Activated CD4-positive, alpha-beta T cell treated with anti-CD3 and anti-CD28 coated beads for 24 hours (primary cell): ENCODE measurements at regions not wholly inside any gene's neighbourhood (a gene's known extent, or its start where the extent isn't known, plus 50 kb on each side); places are given as distances from the start of the nearest gene placed in this dataset.
"Not testable (repeated sequence)": the region's sequence is repeated elsewhere in the genome, so short reads cannot be mapped to it uniquely, and the experiment has no call there.

Experiments used
- DNase-seq, 2 donors: peaks; one replicate each; pipeline ENCODE4 v3.0.0-alpha.2; 2020; ENCODE audit warnings: low read depth in 2 of 2

GRCh38 chr6:119961450-119961849 is 611.9 kb upstream of the MAN1A1 start:
- no peak for DNase-seq

GRCh38 chr6:119960456-119960855 is 610.9 kb upstream of the MAN1A1 start:
- no peak for DNase-seq

- no peak for DNase-seq
Measured at GRCh38 chr6:119960036-119960435, 610.5 kb upstream of the MAN1A1 start.

DNA sequence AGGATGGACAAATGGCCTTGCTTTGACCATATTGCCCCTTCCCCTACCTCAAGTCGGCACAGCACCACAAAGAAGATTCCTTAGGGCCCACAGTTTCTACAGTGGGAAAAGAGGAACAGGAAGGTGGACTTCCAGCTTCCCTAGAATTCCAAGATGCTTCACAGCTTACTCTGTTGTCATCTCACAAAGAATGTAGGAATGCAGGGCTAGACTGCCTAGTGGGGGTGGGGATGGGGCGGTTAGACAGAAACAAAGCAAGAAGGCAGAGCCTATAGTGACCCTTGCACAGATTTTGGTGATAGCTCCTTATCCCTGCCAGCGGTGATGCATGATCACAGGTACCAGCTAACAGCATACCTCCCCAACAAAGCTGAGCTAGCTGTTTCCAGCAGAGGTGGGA is 607.6 kb upstream of the MAN1A1 start:
- no peak for DNase-seq

DNA sequence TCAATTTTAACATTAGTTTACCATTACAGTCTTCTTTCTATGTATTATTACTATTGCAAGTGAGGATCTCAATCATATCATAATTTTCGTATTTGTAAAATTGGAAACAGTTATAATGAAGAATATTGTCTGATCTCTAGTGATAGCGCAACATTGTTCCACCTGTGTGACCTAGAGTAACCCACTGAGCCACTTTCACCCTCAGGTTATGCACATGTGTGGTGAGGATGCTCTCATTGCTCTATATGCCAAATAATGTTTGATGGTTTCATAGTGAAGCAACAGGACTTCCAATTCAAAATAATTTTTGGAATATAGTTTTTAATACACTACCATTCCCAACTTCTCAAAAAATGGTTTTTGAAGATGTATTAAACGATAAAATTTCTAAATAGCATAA is 603.1 kb upstream of the MAN1A1 start:
- no peak for DNase-seq

GRCh38 chr6:119950681-119951080 is 601.1 kb upstream of the MAN1A1 start:
- DNase-seq, result no peak

GRCh38 chr6:119942078-119942752 is 592.7 kb upstream of the MAN1A1 start:
- no peak for DNase-seq

DNA sequence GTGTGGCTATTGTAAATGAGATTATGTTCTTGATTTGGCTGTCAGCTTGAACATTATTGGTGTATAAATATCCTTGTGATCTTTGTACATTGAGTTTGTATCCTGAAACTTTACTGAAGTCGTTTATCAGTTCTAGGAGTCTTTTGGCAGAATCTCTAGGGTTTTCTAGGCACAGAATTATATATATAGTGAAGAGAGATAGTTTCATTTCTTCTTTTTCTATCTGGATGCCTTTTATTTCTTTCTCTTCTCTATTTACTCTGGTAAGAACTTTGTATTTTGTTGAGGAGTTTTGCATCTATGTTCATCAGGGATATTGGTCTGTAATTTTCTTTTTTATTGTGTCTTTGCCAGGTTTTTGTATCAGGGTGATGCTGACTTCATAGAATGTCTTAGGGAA is 589.2 kb upstream of the MAN1A1 start:
- no peak for DNase-seq

DNA sequence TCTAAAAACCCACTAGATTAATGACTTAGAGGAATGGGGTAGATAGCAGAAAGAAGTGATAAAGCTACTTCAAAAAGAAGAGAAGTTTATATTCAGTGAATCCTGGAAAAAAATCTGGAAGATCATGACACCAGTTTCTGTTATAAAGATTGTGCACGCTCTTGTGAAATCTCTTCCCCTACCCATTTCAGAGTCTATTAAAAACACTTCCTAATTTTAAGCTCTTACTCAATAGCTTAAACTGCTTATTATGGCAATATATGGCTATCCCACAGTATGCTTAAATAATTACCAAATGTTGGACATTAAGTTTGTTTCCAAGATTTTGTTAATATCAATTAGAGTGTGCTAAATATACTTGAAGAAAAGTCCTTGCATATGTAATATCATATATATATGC is 585.3 kb upstream of the MAN1A1 start:
- no peak for DNase-seq

DNA sequence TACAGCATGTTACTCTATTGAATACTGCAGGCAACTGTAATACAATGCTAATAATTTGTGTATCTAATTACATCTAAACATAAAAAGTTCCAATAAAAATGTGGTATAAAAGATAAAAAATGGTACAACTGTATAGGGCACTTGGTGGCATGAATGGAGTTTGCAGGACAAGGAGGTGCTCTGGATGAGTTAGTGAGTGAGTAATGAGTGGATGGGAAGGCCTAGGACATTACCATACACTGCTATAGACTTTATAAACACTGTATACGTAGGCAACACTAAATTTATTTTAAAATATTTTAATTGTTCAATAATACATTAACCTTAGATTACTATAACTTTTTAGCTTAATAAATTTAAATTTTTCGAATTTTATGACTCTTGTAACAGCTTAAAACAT is 579.6 kb upstream of the MAN1A1 start:
- DNase-seq, result no peak

DNA sequence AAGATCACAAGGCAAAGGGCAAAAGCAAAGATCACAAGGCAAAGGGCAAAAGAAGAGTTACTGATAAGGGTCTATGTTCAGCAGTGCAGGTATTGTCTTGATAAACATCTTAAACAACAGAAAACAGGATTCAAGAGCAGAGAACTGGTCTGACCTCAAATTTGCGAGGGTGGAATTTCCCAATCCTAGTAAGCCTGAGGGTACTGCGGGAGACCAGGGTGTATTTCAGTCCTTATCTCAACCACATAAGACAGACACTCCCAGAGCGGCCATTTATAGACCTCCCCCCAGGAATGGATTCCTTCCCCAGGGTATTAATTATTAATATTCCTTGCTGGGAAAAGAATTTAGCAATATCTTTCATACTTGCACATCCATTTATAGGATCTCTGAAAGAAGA is 575.3 kb upstream of the MAN1A1 start:
- DNase-seq, result not testable (repeated sequence)

DNA sequence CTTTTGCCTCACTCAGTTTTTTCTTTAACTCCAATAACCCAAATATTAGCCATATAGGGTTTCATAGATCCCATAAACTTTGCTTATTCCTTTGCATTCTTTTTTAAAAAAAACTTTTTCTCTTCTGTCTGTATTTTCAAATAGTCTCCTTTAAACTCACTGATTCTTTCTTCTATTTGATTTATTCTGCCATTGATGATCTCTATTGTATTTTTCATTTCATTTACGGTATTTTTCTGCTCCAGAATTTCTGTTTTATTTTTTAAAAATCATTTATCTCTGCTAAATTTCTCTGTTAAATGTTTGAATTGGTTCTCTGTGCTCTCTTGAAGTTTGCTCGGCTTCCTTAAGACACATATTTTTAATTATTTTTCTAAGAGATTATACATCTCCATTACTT is 573.3 kb upstream of the MAN1A1 start:
- DNase-seq, result no peak

GRCh38 chr6:119921491-119922010 is 572.0 kb upstream of the MAN1A1 start:
- DNase-seq, result no peak

DNA sequence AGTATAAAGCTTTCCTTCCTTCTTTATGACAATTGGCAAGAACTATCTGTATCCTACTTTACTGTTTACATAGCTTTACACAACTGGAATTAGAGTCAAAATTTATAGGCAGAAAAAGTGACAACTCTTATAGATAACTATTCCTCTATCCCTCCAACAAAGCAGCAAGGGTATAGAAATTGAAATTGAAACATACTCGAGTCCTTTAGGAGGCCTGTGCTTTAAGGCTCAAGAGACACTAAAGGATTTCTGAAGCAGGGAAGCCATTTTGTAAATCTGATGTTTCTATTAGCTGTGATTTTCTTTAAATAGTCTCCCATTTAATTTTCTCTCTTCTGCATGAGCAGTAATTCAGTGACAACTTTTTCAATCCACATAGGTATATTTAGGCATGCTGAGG is 567.6 kb upstream of the MAN1A1 start:
- DNase-seq, result no peak

DNA sequence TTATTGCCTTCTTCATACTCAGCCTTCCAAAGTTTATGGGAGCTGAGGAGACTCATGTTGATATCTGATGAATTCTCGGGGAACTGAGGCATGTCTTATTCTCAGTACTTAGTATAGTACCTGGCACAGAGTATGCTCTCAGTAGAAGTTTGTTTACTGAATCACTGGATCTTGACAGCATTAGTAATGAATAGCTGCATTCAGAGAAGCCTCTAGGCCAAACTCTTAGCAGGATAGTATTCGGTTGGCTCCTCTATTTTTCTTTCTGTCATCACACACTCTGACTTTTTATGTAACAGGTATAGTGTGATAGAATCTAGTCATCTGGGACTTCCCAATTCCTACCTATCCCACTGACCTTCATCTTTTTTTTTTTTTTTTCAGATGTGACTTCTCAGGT is 566.4 kb upstream of the MAN1A1 start:
- DNase-seq, result no peak

GRCh38 chr6:119908157-119908556 is 558.6 kb upstream of the MAN1A1 start:
- DNase-seq, result no peak

GRCh38 chr6:119902681-119903080 is 553.1 kb upstream of the MAN1A1 start:
- no peak for DNase-seq

DNA sequence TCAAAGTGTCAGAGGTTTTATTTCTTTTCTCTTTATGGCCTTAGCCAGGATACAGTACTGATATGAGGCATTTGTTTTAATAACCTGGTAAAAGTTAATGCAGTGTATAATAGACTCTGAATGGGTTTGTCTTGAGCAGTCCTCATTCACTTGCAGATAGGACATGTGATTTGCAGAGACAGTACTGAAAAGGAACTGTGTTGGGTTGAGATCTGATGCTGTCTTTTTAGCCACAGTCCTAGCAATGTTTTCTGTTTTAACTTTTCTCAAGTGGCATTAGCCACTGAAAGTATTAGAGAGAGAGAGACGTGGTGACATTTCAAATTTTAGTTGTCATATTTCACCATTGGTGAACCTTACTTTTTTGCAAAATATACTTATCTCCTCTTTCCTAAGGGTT is 547.2 kb upstream of the MAN1A1 start:
- DNase-seq, result no peak

GRCh38 chr6:119895626-119896025 is 546.1 kb upstream of the MAN1A1 start:
- DNase-seq, result no peak

DNA sequence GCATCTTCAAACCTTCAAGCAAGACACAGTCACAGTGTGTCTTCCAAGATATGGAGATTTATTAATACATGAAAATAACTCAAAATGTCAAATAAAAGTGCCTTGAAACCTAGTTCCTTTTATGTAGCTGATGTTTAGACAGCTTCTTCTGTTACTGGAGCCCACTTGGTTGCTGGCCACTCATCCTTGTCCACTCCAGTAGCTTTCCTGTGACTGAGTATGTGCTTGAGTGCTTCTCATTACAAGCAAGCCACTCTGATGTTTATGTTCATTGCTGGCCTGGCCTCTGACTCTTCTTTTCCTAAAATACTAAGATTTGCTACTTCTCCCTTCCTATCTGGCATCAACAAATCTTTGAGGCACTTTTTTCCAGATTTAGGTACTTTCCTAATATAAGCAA is 545.2 kb upstream of the MAN1A1 start:
- no peak for DNase-seq

DNA sequence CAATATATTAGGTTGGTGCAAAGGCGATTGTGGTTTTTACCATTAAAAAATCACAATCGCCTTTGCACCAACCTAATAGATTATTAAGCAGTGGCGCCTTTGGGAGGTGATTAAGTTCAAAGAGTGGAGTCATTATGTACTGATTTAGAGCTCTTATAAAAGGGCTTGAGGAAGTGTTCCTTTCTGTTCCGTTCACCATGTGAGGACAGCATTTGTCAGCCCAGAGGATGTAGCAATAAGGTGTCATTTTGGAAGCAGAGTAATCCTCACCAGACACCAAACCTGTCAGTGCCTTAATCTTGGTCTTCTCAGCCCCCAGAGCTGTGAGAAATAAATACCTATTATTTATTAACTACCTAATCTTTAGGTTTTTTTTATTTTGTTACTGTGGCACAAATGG is 542.1 kb upstream of the MAN1A1 start:
- no peak for DNase-seq

DNA sequence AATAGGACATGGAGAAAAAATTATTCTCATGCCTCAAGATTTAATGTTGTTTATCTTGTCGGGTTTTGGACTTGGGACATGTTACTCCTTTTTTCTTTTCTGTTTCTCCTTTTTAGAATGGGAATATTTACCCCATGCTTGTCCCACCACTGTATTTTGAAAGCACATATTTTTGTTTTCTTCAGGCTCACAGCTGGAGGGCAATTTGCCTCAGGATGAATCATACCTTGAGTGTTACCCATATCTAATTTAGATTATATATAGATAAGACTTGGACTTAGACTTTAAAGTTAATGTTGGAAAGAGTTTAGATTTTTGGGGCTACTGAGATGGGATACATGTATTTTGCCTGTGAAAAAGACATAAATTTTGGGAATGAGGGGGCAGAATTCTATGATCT is 541.6 kb upstream of the MAN1A1 start:
- no peak for DNase-seq

DNA sequence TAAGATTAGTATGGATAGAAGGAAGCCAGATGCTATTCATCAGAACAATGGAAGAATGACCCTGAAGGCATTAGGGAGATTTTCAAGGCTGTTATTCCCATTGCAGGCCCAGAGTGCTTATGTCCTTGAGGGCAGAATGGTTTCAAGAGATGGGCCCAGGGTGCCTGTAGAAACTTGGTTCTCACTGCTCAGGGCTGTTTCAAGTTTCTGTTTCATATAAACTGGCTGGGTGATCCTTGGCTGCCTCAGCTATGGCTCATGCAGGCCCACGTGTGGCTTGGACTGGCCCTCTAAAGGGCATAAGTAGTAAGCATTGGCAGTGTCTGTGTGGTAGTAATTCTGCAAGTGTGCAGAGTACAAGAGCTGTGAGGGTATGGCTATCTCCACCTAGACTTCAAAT is 540.9 kb upstream of the MAN1A1 start:
- no peak for DNase-seq

DNA sequence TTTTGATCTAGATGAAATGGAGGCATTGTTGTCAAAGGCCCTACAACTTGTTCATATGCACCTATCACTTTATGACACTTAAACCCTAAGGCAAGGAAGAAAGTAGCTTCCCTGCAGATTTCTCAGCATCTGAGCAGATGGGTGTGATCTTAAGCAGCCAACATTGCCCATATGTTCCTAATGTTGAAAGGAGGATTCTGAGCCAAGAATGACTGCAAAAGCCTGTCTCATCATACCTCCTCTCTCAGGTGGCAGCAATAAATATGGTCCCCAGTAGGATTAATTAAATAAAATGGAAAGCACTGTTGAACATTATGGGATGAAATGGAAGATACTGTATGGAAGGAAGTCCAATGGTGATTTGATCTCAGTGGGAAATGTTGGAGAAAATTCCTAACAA is 538.1 kb upstream of the MAN1A1 start:
- no peak for DNase-seq
